Activated CD4-positive, alpha-beta T cell treated with anti-CD3 and anti-CD28 coated beads for 36 hours (primary cell): ENCODE measurements at regions not wholly inside any gene's neighbourhood (a gene's known extent, or its start where the extent isn't known, plus 50 kb on each side); places are given as distances from the start of the nearest gene placed in this dataset.

Source experiments
- ATAC-seq: fragments of 200-7000 bp; cut with Tn5 transposase; one replicate; pipeline ENCODE4 v1.10.0; 2021; ENCODE audit warnings: mild to moderate bottlenecking, moderate library complexity
- CTCF ChIA-PET: fragments of 350-600 bp; sonication (Branson Sonifier 250); formaldehyde crosslinking; loops from one replicate; lab custom pipeline; 2021; ENCODE audit warnings: antibody characterized with exemption; lab: Charles Lee
- POLR2A ChIA-PET: fragments of 350-600 bp; sonication (Branson Sonifier 250); formaldehyde crosslinking; loops from one replicate; lab custom pipeline; 2021; ENCODE audit warnings: antibody characterized with exemption, inconsistent platforms; lab: Charles Lee
- DNase-seq: peaks from one replicate; pipeline ENCODE4 v3.0.0-alpha.2; 2020
- H3K27ac Mint-ChIP-seq: one replicate; pipeline ENCODE4 v1.8.0; 2021; ENCODE audit warnings: mixed read lengths
- H3K27me3 Mint-ChIP-seq: one replicate; pipeline ENCODE4 v1.8.0; 2021; ENCODE audit warnings: mixed read lengths
- H3K36me3 Mint-ChIP-seq: one replicate; pipeline ENCODE4 v1.8.0; 2021; ENCODE audit warnings: low read depth, mixed read lengths
- H3K4me1 Mint-ChIP-seq: one replicate; pipeline ENCODE4 v1.8.0; 2021; ENCODE audit warnings: mixed read lengths
- H3K4me3 Mint-ChIP-seq: one replicate; pipeline ENCODE4 v1.8.0; 2021; ENCODE audit warnings: mild to moderate bottlenecking, moderate library complexity, mixed read lengths
- H3K9me3 Mint-ChIP-seq: one replicate; pipeline ENCODE4 v1.8.0; 2021; ENCODE audit warnings: low read depth, mixed read lengths
- intact Hi-C, 2 experiments: fragments of 100-400 bp; cut with DNase I in 1 of 2; cut with micrococcal nuclease in 1 of 2; formaldehyde crosslinking; loops; one replicate each; pipeline versions ENCODE4 v1.14.2 to v1.15.1; 2022 to 2024; cut with DNase I, micrococcal nuclease

DNA sequence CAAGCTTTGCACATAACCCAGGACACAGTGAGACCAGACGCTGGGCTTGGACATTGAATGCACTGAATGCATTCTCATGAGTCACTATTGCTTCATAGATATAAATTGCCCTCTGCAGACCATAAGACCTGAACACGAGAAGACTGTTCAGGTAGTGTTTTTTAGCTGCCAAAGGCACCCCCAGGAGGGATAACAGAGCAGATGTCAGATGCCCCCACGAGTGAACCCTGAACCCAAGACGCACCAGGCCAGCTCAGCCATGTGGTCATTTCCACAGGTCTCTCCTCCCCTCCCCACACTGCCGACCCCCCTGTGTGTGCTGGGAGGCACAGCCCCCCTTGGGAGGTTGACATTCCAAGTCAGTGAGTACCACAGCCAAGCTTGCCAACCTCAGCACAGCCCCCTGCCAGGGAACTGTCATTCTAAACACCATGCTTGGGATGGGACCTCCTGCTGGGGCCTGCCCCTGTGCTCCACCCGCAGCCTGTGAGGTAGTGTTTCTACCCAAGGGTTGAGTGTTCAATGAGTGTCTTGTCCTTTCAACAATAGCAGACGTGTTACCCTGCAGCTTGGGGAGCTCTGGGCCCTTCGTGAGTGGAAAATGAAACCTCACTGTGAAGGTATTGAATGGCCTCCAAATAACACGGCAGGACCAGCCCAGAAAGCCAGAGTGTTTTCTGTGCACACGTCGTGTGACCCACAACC, 68.2 kb downstream of the PSMG1 start:
- CTCF ChIA-PET = interaction anchor here (0.5 to 0.6 kb wide), 2 partner anchors 366 to 495 kb away, joined by 3 read pairs; no protein-coding TSS in a partner anchor
- no peaks in the 10 kb centered on the region for H3K9me3 Mint-ChIP-seq
- ATAC-seq (no peak), DNase-seq (no peak)
- no peaks in the 10 kb centered on the region for H3K4me1 Mint-ChIP-seq
- no peaks in the 10 kb centered on the region for H3K36me3 Mint-ChIP-seq
- H3K27me3 Mint-ChIP-seq = no peaks in the 10 kb centered on the region
- intact Hi-C loops = no loop called here
- POLR2A ChIA-PET = no interaction called here
- H3K27ac Mint-ChIP-seq = no peak overlapping the region
- H3K4me3 Mint-ChIP-seq = no peak overlapping the region

GRCh38 chr21:39111931-39112550, 71.2 kb downstream of the PSMG1 start:
- Mint-ChIP-seq H3K4me3 (no peak overlapping the region), H3K27me3 (no peaks in the 10 kb centered on the region), H3K27ac (no peak overlapping the region), H3K9me3 (no peaks in the 10 kb centered on the region), H3K36me3 (no peaks in the 10 kb centered on the region), H3K4me1 (no peaks in the 10 kb centered on the region)
- intact Hi-C loops = no loop called here
- ATAC-seq (no peak), DNase-seq (no peak)
- ChIA-PET POLR2A (no interaction called here), CTCF (no interaction called here)

GRCh38 chr21:39110431-39110830, 72.8 kb downstream of the PSMG1 start:
- Mint-ChIP-seq H3K27me3 (peaks cover under 1% of the 10 kb centered on the region), H3K27ac (no peak overlapping the region)
- POLR2A ChIA-PET = no interaction called here

GRCh38 chr21:39109596-39110210, 73.5 kb downstream of the PSMG1 start:
- no peak for ATAC-seq
- ChIA-PET CTCF (no interaction called here), POLR2A (no interaction called here)
- no peak overlapping the region for H3K27ac Mint-ChIP-seq
- intact Hi-C loops = no loop called here
- peaks cover 2% of the 10 kb centered on the region for H3K27me3 Mint-ChIP-seq
- no peak overlapping the region for H3K4me3 Mint-ChIP-seq
- H3K36me3 Mint-ChIP-seq = no peaks in the 10 kb centered on the region
- no peak for DNase-seq
- no peaks in the 10 kb centered on the region for H3K4me1 Mint-ChIP-seq
- H3K9me3 Mint-ChIP-seq = no peaks in the 10 kb centered on the region

More at GRCh38 chr21:39110431-39110830, 72.8 kb downstream of the PSMG1 start:
- H3K4me3 Mint-ChIP-seq = no peak overlapping the region
- no peak for DNase-seq
- intact Hi-C loops = no loop called here
- ATAC-seq = no peak
- no peaks in the 10 kb centered on the region for H3K36me3 Mint-ChIP-seq
- CTCF ChIA-PET = no interaction called here
- no peaks in the 10 kb centered on the region for H3K4me1 Mint-ChIP-seq
- H3K9me3 Mint-ChIP-seq = no peaks in the 10 kb centered on the region

- CTCF ChIA-PET = no interaction called here
- POLR2A ChIA-PET = no interaction called here
- no peak overlapping the region for H3K4me3 Mint-ChIP-seq
- H3K36me3 Mint-ChIP-seq = no peaks in the 10 kb centered on the region
- H3K4me1 Mint-ChIP-seq = no peaks in the 10 kb centered on the region
- intact Hi-C loops = no loop called here
- ATAC-seq (no peak), DNase-seq (no peak)
- H3K9me3 Mint-ChIP-seq = no peaks in the 10 kb centered on the region
- peaks cover 2% of the 10 kb centered on the region for H3K27me3 Mint-ChIP-seq
- H3K27ac Mint-ChIP-seq = no peak overlapping the region
Measured at GRCh38 chr21:39109163-39109530, 74.1 kb downstream of the PSMG1 start.

GRCh38 chr21:39108291-39109162, 74.7 kb downstream of the PSMG1 start:
- no peaks in the 10 kb centered on the region for H3K9me3 Mint-ChIP-seq
- H3K36me3 Mint-ChIP-seq = no peaks in the 10 kb centered on the region
- no peak for DNase-seq
- no peaks in the 10 kb centered on the region for H3K4me1 Mint-ChIP-seq
- ChIA-PET CTCF (no interaction called here), POLR2A (no interaction called here)
- H3K4me3 Mint-ChIP-seq = no peak overlapping the region
- no peak for ATAC-seq
- intact Hi-C loops = no loop called here
- H3K27ac Mint-ChIP-seq = no peak overlapping the region
- peaks cover 2% of the 10 kb centered on the region for H3K27me3 Mint-ChIP-seq

GRCh38 chr21:39107739-39108138, 75.5 kb downstream of the PSMG1 start:
- DNase-seq (no peak), ATAC-seq (no peak)
- Mint-ChIP-seq H3K36me3 (no peaks in the 10 kb centered on the region), H3K9me3 (no peaks in the 10 kb centered on the region), H3K27ac (no peak overlapping the region), H3K27me3 (peaks cover 5% of the 10 kb centered on the region), H3K4me3 (no peak overlapping the region), H3K4me1 (no peaks in the 10 kb centered on the region)
- ChIA-PET POLR2A (no interaction called here), CTCF (no interaction called here)
- intact Hi-C loops = no loop called here

DNA sequence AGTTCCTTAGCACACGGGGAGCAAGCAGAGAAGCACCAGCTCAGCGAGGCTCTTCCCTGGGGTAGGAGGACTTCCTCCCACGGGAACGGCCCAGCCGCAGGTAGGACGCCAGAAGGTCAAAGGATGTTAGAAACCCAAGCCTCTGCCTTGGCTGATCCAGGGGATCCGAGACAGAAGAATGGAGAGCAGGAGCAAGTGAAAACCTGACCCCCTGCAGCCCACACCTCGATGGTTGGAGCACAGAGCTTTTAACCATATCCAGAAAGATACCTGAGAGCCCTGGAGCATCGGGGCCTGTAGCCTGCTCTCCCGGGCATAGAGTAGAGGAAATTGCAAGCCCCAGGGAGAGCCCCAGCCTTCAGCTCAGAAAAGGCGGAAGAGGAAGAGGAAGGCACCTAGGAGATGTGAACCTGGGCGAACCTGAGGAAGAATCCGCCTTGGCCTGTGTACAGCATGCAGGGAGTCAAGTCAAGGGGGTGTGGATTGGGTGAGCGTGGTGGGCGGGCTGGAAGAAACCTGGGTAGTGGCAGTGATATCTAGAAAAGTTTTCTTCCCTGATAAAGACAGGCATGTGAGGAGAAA, 76.3 kb downstream of the PSMG1 start:
- Mint-ChIP-seq H3K4me1 (no peaks in the 10 kb centered on the region), H3K27me3 (peaks cover 5% of the 10 kb centered on the region), H3K9me3 (no peaks in the 10 kb centered on the region), H3K36me3 (no peaks in the 10 kb centered on the region), H3K27ac (no peak overlapping the region), H3K4me3 (no peak overlapping the region)
- DNase-seq (no peak), ATAC-seq (no peak)
- ChIA-PET POLR2A (interaction anchor here (0.6 kb wide), 1 partner anchor 242 kb away, joined by 3 read pairs; the partner anchor contains the start of gene HMGN1), CTCF (no interaction called here)
- intact Hi-C loops = no loop called here

- Mint-ChIP-seq H3K27me3 (peaks cover 5% of the 10 kb centered on the region), H3K27ac (no peak overlapping the region), H3K4me1 (no peaks in the 10 kb centered on the region), H3K9me3 (no peaks in the 10 kb centered on the region), H3K36me3 (no peaks in the 10 kb centered on the region), H3K4me3 (no peak overlapping the region)
- DNase-seq (no peak), ATAC-seq (no peak)
- CTCF ChIA-PET = interaction anchor here (0.7 to 1.1 kb wide), 2 partner anchors 94 to 511 kb away, joined by 3 read pairs; no protein-coding TSS in a partner anchor
- POLR2A ChIA-PET = no interaction called here
- intact Hi-C loops = no loop called here
Measured at GRCh38 chr21:39105836-39106235, 77.4 kb downstream of the PSMG1 start.

DNA sequence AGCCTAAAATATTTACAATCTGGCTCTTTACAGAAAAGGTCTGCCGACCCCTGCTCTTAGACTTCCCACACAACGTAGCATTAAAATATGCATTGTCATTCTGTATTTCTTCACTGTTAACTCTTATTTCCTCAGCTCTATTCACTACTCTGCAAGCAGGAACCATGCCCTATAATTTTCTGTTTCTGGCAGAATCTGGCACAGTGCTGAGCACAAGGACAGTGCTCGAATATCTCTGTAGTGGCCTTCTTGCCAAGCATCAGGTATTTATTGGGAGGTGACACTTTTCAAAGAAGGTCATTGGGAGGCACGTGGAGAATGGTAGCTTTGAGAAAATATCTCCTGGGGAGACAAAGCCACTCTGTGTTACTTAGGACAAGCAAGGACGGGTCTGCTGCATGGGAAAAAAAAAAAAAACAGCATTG, 77.9 kb downstream of the PSMG1 start:
- no peak for ATAC-seq
- POLR2A ChIA-PET = no interaction called here

DNA sequence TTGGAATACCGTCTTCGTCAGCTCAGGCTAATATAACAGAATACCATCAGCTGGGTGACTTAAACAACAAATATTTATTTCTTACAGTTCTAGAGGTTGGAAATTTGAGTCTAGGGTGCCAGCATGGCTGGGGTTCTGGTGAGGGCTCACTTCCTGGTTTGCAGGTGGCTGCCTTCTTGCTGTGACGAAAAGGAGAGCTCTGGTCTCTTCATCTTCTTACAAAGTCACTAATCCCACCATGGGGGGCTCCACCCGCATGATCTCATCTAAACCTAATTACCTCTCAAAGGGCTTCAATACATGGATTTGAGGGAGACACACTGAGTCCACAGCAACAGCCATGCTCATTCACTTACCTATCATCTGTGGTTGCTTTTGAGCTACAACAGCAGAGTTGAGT, 78.3 kb downstream of the PSMG1 start:
- no peaks in the 10 kb centered on the region for H3K9me3 Mint-ChIP-seq
- intact Hi-C loops = no loop called here
- no peak overlapping the region for H3K4me3 Mint-ChIP-seq
- H3K4me1 Mint-ChIP-seq = no peaks in the 10 kb centered on the region
- ATAC-seq (no peak), DNase-seq (no peak)
- ChIA-PET CTCF (interaction anchor here (0.6 to 1.1 kb wide), 3 partner anchors 20 to 510 kb away, joined by 3 to 4 read pairs (median 3); no protein-coding TSS in a partner anchor), POLR2A (no interaction called here)
- no peak overlapping the region for H3K27ac Mint-ChIP-seq
- peaks cover 5% of the 10 kb centered on the region for H3K27me3 Mint-ChIP-seq
- H3K36me3 Mint-ChIP-seq = no peaks in the 10 kb centered on the region

More for the DNA sequence above, 77.9 kb downstream of the PSMG1 start:
- H3K27ac Mint-ChIP-seq = no peak overlapping the region
- H3K4me3 Mint-ChIP-seq = no peak overlapping the region
- peaks cover 5% of the 10 kb centered on the region for H3K27me3 Mint-ChIP-seq
- no peak for DNase-seq
- H3K4me1 Mint-ChIP-seq = no peaks in the 10 kb centered on the region
- no peaks in the 10 kb centered on the region for H3K9me3 Mint-ChIP-seq
- intact Hi-C loops = no loop called here
- CTCF ChIA-PET = interaction anchor here (0.6 to 1.1 kb wide), 4 partner anchors 20 to 510 kb away, joined by 3 to 4 read pairs (median 3); no protein-coding TSS in a partner anchor
- no peaks in the 10 kb centered on the region for H3K36me3 Mint-ChIP-seq
